Calu3 (cell line): ENCODE measurements at regions not wholly inside any gene's neighbourhood (a gene's known extent, or its start where the extent isn't known, plus 50 kb on each side); places are given as distances from the start of the nearest gene placed in this dataset.

ENCODE experiments used
- BruUV-seq: library from RNA; stranded (reverse); fragments of 400-500 nt; replicated peaks from 2 replicates; lab custom pipeline; 2021; lab: Mats Ljungman, UMichigan
- CTCF ChIA-PET: fragments of 300-600 bp; sonication (Branson Sonifier 250); formaldehyde crosslinking; loops from one replicate; lab custom pipeline; 2022; ENCODE audit warnings: antibody characterized with exemption; lab: Charles Lee
- DNase-seq: peaks from one replicate; pipeline ENCODE4 v3.0.0; 2022
- H3K27ac Mint-ChIP-seq: one replicate; pipeline ENCODE4 v1.8.0; 2022; ENCODE audit warnings: mixed read lengths; ENCODE audit not compliant: unreplicated experiment
- H3K27me3 Mint-ChIP-seq: one replicate; pipeline ENCODE4 v1.8.0; 2022; ENCODE audit warnings: mixed read lengths; ENCODE audit not compliant: unreplicated experiment
- H3K36me3 Mint-ChIP-seq: one replicate; pipeline ENCODE4 v1.8.0; 2022; ENCODE audit warnings: mild to moderate bottlenecking, moderate library complexity, mixed read lengths; ENCODE audit not compliant: insufficient read depth, unreplicated experiment
- H3K4me1 Mint-ChIP-seq: one replicate; pipeline ENCODE4 v1.8.0; 2022; ENCODE audit warnings: mild to moderate bottlenecking, low read depth, mixed read lengths; ENCODE audit not compliant: unreplicated experiment
- H3K4me3 Mint-ChIP-seq: one replicate; pipeline ENCODE4 v1.8.0; 2022; ENCODE audit warnings: mild to moderate bottlenecking, low read depth, moderate library complexity, mixed read lengths; ENCODE audit not compliant: unreplicated experiment
- H3K9me3 Mint-ChIP-seq: one replicate; pipeline ENCODE4 v1.8.0; 2022; ENCODE audit warnings: low read depth, mixed read lengths; ENCODE audit not compliant: unreplicated experiment
- intact Hi-C: fragments of 100-400 bp; cut with micrococcal nuclease; formaldehyde crosslinking; loops from one replicate; pipeline ENCODE4 v1.10.0; 2022; ENCODE audit not compliant: unreplicated experiment
- TF ChIP-seq, protein P1 (sequence below): fragments of 200-600 bp; IDR thresholded peaks from one replicate; pipeline ENCODE4 v1.8.0; 2022; ENCODE audit warnings: antibody characterized with exemption; ENCODE audit not compliant: unreplicated experiment

DNA sequence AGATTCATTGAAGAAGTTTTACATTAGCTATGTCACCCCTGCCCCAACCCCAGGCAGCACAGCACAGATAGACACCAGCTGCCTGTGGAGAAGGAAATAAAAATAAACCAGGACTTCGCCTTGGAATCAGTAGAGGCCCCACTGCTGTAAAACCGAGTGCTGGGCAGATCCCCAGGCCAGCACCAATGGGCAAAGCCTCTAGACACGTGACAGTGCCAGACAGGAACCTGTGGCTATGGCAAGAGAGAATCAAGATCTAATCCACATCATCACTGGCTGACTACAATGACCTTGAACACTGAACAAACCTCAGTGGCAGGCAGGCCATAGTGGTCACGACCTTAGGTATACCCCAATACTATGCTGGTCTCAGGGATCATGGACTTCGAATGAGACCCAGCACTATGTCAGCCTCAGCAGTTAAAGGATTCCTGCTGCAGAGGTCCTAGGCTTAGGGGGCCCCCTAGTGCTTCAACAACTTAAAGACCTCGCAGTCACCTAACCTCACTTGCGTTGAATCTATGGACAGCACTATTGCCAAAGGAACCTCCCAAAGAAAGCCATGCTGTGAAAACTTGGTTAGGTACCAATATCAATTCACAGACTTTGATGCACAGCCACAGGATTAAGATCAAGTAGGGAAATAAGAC, 2118.6 kb upstream of the C9orf72 start:
- Mint-ChIP-seq H3K27me3 (no peaks in the 10 kb centered on the region), H3K9me3 (peaks cover 2% of the 10 kb centered on the region), H3K4me1 (no peaks in the 10 kb centered on the region), H3K4me3 (no peak overlapping the region), H3K27ac (no peak overlapping the region), H3K36me3 (no peaks in the 10 kb centered on the region)
- intact Hi-C loops, result no loop called here
- TF ChIP-seq, protein P1, sequence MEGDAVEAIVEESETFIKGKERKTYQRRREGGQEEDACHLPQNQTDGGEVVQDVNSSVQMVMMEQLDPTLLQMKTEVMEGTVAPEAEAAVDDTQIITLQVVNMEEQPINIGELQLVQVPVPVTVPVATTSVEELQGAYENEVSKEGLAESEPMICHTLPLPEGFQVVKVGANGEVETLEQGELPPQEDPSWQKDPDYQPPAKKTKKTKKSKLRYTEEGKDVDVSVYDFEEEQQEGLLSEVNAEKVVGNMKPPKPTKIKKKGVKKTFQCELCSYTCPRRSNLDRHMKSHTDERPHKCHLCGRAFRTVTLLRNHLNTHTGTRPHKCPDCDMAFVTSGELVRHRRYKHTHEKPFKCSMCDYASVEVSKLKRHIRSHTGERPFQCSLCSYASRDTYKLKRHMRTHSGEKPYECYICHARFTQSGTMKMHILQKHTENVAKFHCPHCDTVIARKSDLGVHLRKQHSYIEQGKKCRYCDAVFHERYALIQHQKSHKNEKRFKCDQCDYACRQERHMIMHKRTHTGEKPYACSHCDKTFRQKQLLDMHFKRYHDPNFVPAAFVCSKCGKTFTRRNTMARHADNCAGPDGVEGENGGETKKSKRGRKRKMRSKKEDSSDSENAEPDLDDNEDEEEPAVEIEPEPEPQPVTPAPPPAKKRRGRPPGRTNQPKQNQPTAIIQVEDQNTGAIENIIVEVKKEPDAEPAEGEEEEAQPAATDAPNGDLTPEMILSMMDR, result peak; percentile 34
- DNase-seq, result peak; percentile 32
- no TSS peak for BruUV-seq
- CTCF ChIA-PET, result no interaction called here

DNA sequence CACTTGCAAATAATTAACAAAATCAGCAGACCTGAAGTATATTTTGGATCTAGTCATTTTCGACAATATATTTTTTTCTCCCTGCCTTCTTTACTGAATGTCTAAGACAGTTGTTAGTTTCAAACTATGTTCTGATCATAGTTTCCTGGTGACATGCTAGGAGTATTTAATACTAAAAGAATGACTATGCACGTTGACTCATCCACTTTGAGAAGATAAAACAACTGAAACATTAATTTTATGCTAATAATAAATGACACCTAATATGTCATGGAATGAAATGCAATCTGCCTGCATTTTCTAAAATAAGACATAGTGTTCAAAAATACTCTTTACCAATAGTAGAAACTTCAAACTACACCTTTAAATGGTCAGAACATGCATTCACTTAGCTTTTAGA, 2123.7 kb upstream of the C9orf72 start:
- TF ChIP-seq, protein P1, result no peak
- CTCF ChIA-PET, result no interaction called here
- Mint-ChIP-seq H3K4me1 (no peaks in the 10 kb centered on the region), H3K36me3 (no peaks in the 10 kb centered on the region), H3K27me3 (no peaks in the 10 kb centered on the region), H3K9me3 (peaks cover 2% of the 10 kb centered on the region), H3K27ac (no peak overlapping the region), H3K4me3 (no peak overlapping the region)
- intact Hi-C loops, result no loop called here
- no peak for DNase-seq
- no TSS peak for BruUV-seq

- Mint-ChIP-seq H3K27ac (peak overlapping the region; percentile 66), H3K4me1 (no peaks in the 10 kb centered on the region), H3K9me3 (no peaks in the 10 kb centered on the region), H3K36me3 (no peaks in the 10 kb centered on the region), H3K4me3 (no peak overlapping the region), H3K27me3 (no peaks in the 10 kb centered on the region)
- TF ChIP-seq, protein P1, result no peak
- BruUV-seq, result no TSS peak
- CTCF ChIA-PET, result no interaction called here
- intact Hi-C loops, result no loop called here
- DNase-seq, result no peak
Measured at GRCh38 chr9:29701559-29701958, 2128.3 kb upstream of the C9orf72 start.

GRCh38 chr9:29701971-29702370, 2128.7 kb upstream of the C9orf72 start:
- DNase-seq, result no peak
- BruUV-seq, result no TSS peak
- Mint-ChIP-seq H3K27ac (peak overlapping the region; percentile 66), H3K27me3 (no peaks in the 10 kb centered on the region), H3K4me3 (no peak overlapping the region), H3K4me1 (no peaks in the 10 kb centered on the region), H3K36me3 (no peaks in the 10 kb centered on the region), H3K9me3 (no peaks in the 10 kb centered on the region)
- TF ChIP-seq, protein P1, result no peak
- CTCF ChIA-PET, result no interaction called here
- intact Hi-C loops, result no loop called here
